D721Med (cell line): ENCODE measurements at regions not wholly inside any gene's neighbourhood (a gene's known extent, or its start where the extent isn't known, plus 50 kb on each side); places are given as distances from the start of the nearest gene placed in this dataset.

Source experiments
- DNase-seq: peaks from one replicate; pipeline ENCODE4 v3.0.0; 2011; ENCODE audit warnings: low spot score; ENCODE audit not compliant: insufficient read length
- FAIRE-seq: peaks from 2 replicates; lab custom pipeline; 2011; peaks lifted over from hg19 to GRCh38; lab: Jason Lieb, UNC
- TF ChIP-seq, protein P1 (sequence below): IDR thresholded peaks from 2 replicates; pipeline ENCODE4 v1.5.1; 2012; ENCODE audit warnings: mild to moderate bottlenecking, control low read depth; ENCODE audit not compliant: insufficient read depth; ENCODE audit errors: missing control alignments

DNA sequence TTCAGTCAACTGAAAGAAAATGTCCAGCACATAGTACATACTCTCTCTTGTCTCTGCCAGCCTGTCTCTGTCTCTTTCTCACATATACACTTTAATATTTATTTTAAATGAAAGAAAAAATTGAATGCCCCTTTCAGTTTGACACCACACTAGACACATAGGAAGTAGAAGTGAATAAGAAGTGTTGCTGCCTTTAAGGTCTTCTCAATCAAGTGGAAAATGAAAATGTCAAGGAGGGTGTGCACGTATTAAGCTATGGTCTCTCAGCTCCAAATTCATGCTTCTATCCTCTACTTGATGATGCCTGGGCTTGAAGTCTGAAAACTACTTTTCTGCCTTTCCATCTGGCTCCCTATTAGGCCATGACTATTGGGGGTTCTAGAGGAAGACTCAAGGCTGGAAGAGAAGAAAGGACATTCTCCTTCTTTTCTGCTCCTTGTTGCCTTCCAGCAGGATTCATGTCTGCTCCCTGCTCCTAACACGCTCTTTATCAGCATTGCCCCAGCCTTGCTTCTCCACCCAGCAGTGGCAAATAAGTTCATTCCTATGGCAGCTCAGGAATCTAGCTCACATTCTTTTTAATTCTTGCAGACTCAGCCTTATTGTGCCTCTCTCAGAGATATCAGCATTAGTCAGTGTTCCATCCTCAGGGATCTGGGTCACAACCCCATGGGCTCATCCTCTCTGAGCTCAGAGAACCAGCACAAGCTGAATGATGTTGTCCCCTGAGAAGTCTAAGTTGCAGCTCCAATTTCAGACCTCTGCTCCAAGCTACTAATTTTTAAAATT lies 609.1 kb upstream of the GRM7 start:
- TF ChIP-seq, protein P1, sequence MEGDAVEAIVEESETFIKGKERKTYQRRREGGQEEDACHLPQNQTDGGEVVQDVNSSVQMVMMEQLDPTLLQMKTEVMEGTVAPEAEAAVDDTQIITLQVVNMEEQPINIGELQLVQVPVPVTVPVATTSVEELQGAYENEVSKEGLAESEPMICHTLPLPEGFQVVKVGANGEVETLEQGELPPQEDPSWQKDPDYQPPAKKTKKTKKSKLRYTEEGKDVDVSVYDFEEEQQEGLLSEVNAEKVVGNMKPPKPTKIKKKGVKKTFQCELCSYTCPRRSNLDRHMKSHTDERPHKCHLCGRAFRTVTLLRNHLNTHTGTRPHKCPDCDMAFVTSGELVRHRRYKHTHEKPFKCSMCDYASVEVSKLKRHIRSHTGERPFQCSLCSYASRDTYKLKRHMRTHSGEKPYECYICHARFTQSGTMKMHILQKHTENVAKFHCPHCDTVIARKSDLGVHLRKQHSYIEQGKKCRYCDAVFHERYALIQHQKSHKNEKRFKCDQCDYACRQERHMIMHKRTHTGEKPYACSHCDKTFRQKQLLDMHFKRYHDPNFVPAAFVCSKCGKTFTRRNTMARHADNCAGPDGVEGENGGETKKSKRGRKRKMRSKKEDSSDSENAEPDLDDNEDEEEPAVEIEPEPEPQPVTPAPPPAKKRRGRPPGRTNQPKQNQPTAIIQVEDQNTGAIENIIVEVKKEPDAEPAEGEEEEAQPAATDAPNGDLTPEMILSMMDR: no peak
- FAIRE-seq: no peak
- DNase-seq: no peak

DNA sequence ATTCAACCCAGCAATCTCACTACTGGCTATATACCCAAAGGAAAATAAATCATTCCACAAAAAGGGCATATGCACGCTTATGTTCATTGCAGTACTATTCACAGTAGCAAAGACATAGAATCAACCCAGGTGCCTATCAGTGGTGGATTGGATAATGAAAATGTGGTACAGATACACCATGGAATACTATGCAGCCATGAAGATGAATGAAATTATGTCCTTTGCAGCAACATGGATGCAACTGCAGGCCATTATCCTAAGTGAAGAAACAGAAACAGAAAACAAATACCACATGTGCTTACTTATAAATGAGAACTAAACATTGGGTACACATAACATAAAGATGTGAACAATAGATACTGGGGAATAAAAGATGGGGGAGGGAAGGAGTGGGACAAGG lies 606.4 kb upstream of the GRM7 start:
- DNase-seq (no peak), FAIRE-seq (no peak)
- TF ChIP-seq, protein P1: no peak

DNA sequence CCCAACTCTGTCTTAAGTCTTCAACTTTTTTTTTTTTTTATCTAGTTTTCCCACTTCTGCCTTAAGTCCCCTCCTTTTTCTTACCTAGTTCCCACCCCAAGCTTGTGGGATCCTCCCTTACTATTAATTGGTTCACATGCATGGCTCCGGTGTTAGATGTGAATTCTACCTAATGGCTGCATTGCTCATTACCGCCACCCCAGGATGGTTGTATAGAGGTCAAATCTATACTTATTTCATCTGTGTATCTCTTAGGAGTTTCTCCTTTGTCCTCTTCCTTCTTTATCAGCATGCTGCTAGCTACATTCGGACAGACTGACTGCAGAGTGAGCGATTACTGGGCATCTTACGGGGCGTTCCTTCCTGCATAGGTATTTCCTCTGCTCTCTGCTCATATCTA lies 605.7 kb upstream of the GRM7 start:
- TF ChIP-seq, protein P1: no peak
- FAIRE-seq (no peak), DNase-seq (no peak)

DNA sequence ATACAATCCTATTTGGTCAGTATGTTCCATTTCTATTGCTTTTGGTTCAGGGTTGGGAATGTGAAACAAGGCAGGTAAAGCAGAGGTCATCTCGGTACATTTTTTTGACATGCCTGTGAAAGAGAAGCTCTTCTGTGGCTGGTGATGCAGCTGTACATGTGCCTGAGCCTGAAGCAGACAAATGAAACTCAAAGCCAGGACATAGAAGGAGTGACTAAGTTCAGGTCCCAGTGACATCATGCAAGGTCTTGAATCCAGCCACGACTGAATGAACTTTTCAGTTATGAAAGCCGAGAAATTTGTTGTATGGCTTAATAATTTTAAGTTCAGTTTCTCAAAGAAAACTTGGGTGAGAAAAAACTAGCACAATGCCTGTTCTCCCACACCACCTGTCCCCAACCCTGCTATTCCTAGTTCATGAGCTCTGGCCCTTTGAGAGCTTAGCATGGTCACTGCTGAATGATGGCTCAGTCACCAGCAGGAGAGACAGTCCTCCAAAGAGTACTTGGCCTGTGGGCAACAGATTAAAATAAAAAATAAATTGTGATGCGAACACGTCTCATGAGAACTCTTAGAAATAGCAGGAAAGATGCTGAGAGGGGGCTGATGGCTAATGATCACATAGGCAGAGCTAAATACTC lies 600.2 kb upstream of the GRM7 start:
- TF ChIP-seq, protein P1: no peak
- FAIRE-seq (no peak), DNase-seq (no peak)

DNA sequence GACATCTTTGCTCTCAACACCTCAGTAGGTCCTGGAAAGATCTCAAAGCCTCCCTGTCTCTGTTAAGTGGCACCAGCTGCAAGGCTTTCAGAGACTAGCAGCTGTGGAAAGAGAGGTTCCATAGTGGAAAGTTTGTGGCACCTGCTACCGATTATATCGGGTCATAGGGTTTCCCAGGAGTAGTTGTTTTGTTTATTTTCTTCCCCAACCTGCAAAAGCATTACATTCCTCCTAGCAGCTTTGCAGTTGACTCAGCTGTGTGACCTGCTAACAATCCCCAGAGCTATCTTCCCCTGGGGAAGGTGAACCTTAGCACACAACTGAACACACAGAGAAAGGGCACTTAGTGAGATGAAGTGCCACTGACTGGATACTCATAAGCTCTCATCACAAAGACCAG lies 598.9 kb upstream of the GRM7 start:
- FAIRE-seq (no peak), DNase-seq (no peak)
- TF ChIP-seq, protein P1: no peak

DNA sequence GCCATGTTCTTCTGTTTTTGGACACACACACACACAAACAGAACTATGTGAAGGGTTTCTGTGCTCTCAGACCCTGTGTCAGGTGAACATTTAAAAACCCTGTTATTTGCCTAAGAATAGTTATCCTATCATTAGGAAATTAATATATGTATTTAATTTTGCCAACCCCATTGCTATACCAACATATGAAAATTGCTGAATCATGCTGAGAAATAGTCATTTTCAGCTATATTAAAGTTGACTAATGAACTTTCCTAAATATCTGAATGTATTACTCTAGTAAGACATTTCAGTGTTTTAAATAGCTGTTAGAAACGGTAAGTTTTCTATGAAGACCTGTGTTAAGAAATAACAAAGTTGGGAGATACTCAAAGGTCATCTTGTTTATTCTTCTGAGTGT lies 596.9 kb upstream of the GRM7 start:
- FAIRE-seq (no peak), DNase-seq (no peak)
- TF ChIP-seq, protein P1: no peak

DNA sequence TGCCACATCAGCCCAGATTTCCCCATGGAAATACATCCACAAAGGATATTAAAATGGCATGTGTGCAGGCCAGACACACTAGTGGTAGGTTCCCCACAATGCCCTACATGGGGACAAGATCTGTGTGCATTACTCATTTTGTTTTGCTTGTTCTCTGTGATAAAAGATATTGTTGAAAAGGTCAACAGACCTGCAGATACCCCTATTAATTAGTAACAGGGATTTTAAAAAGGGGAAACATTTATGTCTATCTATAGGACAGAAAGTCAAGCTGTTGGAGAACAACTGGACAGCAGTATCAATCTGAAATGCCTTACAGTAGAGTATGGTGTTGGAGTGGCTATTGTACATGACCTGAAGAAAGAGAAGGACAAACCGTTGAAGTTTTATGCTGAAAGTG lies 596.0 kb upstream of the GRM7 start:
- DNase-seq: no peak
- no peak for FAIRE-seq
- TF ChIP-seq, protein P1: no peak
